ENCODE measurements at regions not wholly inside any gene's neighbourhood (a gene's known extent, or its start where the extent isn't known, plus 50 kb on each side); places are given as distances from the start of the nearest gene placed in this dataset.

- TF ChIP-seq RREB1 (CRISPR knock-in tag; IDR thresholded peaks at IDR 0.05) (no peak), MTA1 (IDR thresholded peaks at IDR 0.05; ENCODE audit: borderline replicate concordance) (no peak), ESRRB (CRISPR knock-in tag; IDR thresholded peaks at IDR 0.05; ENCODE audit: borderline replicate concordance) (no peak), GMEB1 (CRISPR knock-in tag; IDR thresholded peaks at IDR 0.05) (no peak)
Measured at GRCh38 chr14:71773898-71774481, 158.2 kb upstream of the RGS6 start (continued).

Measured in K562 (cell line).